GM18907 (cell line): ENCODE measurements at regions not wholly inside any gene's neighbourhood (a gene's known extent, or its start where the extent isn't known, plus 50 kb on each side); places are given as distances from the start of the nearest gene placed in this dataset.
"Not testable (repeated sequence)": the region's sequence is repeated elsewhere in the genome, so short reads cannot be mapped to it uniquely, and the experiment has no call there.

ENCODE experiments used
- ATAC-seq: cut with Tn5 transposase; IDR thresholded peaks from one replicate; pipeline ENCODE4 v1.9.1; 2021; ENCODE audit warnings: mild to moderate bottlenecking, moderate library complexity; ENCODE audit not compliant: unreplicated experiment

DNA sequence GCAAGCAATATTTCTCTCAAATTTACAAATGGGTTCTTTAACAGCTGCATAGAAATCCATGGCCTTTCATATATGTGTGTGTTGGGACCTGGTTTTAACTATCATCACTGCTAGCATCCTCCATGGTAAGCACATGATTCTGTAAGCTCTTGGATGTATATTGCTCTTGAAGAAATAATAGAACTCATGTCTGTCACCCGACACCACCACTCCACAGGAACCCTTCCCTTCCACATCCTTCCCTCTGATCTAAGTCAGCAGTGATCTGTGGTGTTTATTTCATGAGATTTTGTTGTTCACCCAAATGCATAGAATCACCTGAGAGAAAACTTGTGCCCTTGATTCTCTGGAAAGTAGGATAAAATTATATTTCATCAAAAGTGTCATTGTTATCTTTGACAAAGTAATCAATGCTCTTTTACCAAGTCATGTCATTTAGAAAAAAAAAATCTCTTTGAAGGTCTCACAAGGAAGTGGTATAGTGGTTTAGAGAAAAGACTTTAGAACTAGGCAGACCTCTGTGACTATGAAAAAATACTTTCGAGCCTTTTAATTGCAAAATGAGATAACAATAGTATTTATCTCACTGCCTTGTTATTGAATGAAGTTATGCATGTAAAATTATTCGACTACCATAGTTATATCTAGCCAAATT, 649.8 kb upstream of the SLC35B3 start:
- ATAC-seq, result no peak

DNA sequence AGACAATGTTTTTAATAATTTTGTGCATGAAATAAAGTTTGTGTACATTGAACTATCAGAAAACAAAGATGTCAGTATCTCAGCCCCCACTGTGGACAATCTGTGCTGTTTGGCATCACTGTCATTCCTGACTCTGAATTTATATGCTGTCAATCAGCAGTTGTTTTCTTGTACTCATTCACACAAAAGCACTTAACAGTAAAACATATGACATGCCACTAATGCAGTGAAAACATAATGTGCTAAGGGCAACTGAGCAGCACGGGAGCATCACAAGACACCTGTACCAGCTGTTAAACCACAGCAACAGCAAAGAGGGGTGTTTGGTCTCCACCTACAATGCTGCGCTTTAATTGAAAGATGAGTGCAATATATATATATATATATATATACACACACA, 647.8 kb upstream of the SLC35B3 start:
- no peak for ATAC-seq

DNA sequence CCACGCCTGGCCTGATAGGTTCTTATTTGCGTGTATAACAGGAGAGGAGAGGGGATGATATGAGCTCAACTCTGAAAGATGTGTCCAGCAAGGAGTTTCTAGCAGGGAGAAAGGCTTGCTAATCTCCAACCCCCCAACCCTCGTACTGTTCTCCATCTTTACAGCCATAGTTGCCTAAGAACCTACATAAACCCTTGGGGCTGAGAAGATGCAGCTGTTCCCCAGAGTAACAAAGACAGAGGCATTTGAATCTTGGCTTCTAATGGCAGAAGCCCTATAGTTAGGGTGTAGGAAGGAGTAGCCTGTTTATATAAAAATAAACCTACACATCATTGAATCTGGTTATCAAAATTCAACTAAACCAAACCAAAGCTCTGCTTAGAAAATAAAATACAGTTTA, 631.4 kb upstream of the SLC35B3 start:
- no peak for ATAC-seq

DNA sequence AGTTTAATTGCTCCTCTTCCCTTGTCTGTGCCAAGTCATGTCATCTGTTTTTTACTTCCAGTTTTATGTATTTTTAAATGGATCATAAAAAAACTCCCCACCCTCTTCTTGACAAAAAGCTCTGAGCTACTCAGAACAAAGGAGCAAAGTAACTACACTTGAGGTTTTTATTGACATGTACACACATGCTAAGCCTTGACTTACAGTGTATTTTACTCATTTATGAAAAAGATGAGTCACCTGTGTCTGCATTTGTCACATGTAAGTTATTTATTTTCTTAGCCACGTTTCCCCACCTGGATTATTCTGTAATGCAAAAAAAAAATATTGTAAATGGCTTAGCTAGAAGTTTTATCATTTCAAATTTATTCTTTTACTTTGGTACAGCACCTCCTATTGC, 628.8 kb upstream of the SLC35B3 start:
- no peak for ATAC-seq

DNA sequence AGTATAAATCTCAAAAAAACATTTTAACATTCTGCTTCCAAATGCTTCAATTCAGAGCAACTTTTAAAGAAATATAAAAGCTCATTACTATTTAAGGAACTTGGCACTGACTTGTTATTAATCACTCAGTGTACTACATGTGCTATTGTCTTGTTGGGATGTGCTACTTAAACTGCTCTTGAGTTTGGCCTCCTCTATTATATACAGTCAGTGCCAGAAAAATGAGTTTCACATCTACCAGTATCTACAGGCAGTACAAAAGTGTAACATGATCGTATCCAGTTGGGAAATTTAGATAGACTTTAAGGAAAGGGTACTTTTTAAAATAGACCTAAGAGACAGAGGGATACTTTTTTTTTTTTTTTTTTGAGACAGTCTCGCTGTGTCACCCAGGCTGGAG, 627.3 kb upstream of the SLC35B3 start:
- ATAC-seq, result no peak

DNA sequence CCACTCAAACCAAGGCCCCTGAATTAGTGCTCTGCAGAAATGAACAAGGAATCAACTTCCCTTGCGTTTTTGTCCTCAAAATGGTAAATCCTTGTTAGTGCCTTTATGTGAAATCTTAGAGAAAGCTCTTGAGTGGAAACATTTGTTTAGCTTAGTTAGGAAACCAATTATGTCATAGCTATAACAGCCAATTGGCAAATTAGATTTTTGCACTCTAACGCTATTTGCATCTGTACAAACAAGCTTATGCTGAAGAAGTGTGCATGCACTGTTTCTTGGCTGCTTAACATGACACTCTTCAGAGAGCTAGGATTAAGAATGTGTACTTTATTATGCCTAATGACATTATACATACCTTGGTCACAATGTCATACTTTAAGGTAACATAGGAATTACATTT, 622.6 kb upstream of the SLC35B3 start:
- no peak for ATAC-seq

DNA sequence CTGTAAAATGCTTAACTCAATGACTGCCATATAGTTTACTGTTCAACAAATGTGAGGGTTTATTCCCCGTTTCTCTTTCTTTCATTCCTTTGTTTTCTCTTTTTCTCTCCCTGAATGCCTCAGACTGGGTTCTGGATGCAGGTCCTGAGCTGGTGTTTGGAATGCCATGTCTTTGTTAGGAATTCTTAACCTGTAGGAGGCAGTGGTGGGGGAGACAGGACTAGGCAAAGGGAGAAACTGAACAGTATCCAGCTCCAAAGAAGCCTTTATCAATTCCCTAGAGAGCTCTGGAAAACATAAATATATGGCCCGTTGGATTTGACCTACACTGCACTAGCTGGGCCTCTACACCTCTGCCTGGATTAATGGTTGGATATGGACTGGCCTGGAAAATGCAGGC, 621.2 kb upstream of the SLC35B3 start:
- no peak for ATAC-seq

DNA sequence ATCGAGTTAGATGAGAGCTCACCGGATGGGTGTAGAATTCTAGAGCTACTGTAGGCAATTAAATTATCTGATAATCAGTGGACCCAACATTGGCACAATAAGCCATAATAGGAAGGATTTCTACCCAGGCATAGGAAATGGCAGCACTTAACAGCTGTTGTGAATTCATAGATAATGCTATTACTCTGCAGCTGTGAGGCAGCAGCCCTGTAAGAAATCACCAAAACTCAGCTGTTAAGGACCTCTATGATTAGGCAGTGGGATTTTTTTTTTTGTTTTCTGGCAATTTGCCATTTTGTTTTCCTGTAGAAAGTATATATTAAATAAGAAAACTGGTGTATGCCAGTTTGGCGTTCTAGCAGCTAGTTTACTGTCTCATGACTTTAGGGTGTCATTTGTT, 609.1 kb upstream of the SLC35B3 start:
- no peak for ATAC-seq

DNA sequence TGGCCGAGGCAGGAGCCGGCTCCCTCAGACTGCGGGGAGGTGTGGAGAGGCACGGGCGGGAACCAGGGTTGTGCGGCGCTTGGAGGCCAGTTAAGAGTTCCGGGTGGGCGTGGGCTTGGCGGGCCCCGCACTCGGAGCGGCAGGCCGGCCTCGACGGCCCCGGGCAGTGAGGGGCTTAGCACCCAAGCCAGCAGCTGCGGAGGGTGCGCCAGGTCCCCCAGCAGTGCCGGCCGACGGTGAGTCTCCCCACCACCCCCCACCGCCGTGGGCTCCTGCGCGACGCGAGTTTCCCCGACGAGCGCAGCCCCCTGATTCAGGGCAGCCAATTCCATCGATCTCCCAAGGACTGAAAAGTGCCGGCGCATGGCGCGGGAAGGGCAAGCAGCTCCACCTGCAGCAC, 605.4 kb upstream of the SLC35B3 start:
- no peak for ATAC-seq

DNA sequence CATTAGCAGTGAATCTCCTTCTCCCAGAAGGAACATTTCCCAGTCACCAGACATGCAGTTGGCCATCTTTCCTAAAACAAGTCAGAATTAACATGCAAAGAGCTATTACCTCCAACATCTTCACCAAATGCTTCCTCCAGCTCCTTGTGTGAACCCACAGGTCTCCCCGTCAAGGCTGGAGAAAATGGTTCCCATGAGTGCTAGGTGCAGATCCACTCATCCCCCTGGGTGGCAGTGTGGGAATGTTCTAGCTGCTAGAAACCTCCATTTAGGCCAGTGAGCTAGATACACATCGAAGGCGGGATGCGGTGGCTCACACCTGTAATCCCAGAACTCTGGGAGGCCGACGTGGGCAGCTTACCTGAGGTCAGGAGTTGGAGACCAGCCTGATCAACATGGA, 603.9 kb upstream of the SLC35B3 start:
- no peak for ATAC-seq

DNA sequence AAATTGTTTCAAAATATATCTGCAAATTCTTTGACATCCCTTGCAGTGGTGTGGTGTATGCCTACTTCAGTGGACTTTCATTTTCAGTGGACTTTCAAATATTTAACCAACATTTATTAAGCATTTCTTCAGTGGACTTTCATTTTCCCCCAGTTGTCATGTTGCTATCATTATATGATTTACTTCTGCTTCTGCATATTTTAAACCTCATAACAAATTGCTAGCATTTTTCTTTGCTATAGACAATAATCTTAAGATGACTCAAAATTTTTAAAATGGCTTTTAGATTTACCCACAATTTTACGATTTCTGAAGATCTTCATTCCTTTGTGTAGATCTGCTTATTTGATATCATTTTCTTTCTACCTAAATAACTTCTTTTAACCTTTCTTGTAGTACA, 592.7 kb upstream of the SLC35B3 start:
- no peak for ATAC-seq

DNA sequence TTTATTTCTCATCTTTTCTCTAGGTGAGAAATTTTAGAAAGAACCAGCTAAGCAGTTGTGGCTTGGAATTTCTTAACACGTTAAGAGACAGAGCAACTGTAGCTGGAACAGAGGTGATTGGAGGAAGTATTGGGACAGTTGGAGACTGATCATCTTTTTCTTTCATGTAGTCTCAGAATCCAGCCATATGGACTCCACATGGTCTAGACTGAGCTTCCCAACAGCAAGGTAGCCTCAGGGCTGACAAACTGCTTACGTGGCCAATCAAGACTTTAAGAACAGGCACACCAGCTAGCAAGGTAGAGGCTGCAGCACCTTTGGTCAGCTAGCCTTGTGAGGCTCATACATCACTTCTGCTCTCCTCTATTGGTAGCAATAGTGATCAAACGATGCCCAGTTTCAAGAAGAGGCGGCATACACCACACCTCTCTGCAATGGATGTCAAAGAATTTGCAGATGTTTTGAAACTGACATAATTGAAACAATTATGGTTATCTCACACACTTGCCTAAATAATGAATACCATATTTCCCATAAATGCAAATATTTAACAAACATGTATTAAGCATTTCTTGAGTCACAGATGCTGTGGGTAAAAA, 590.5 kb upstream of the SLC35B3 start:
- ATAC-seq, result no peak

DNA sequence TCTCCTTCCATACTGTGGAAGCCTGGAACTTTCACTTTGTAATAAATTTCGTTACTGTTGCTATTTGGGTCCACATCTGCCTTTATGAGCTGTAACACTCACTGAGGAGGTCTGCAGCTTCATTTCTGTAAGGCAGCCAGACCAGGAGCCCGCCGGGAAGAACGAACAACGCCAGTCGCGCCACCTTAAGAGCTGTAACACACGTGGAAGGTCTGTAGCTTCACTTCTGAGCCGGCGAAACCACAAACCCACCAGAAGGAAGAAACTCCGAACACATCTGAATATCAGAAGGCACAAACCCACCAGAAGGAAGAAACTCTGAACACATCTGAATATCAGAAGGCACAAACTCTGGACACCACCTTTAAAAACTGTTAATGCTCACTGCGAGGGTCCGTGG, 589.9 kb upstream of the SLC35B3 start:
- no peak for ATAC-seq

DNA sequence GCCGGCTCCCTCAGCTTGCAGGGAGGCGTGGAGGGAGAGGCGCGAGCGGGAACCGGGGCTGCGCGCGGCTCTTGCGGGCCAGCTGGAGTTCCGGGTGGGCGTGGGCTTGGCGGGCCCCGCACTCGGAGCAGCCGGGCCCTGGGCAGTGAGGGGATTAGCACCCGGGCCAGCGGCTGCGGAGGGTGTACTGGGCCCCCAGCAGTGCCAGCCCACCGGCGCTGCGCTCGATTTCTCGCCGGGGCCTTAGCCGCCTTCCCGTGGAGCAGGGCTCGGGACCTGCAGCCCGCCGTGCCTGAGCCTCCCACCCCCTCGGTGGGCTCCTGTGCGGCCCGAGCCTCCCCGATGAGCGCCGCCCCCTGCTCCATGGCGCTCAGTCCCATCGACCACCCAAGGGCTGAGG, 588.9 kb upstream of the SLC35B3 start:
- not testable (repeated sequence) for ATAC-seq

DNA sequence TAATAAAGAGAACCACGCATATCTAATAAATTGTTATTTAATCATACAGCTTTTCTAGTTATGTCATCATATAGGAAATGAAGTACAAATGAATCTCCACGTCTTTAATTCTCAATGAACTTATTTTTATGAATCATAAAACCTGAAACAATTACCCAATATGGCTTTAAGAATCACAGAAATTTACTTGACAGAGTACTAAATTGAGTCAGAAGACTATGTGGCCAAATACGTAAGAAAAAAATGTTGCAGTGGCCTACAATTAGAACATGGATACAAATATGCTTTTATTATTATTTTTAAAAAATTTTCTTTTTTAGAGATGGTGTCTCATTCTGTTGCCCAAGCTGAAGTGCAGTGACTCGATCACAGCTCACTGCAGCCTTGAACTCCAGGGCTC, 584.7 kb upstream of the SLC35B3 start:
- no peak for ATAC-seq

DNA sequence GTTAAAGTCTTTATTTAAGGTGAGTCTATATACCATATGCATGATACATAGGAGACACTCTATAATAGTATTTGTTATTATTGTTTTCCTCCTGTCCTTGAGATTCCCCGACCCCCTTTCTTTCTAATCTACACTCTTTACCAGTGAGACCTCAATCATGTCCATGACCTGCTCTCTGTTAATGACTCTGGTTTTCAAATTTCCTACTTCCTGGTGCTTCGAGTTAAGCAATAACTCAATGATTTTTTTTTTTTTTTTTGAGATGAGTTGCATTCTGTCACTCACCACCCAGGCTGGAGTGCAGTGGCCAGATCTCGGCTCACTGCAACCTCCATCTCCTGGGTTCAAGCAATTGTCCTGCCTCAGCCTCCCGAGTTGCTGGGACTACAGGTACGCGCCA, 574.6 kb upstream of the SLC35B3 start:
- ATAC-seq, result no peak

DNA sequence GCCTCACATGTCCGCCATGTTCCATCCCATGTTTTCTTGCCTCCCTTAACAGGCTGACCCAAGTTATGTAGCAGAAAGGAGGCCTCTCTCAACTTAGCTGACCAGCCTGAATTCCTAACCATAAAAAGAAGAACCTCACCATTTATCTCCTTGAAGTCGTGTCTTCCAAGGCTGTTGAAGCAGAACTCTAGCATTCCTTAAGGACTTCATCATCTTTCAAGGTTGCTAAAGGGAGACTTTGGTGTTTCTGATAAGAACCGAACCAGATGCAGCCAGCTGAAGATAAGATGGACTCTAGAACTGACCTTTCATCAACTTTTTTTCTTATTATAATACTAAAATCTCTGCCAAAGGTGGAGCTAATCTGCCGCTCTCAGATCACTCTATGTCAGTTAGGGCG, 571.7 kb upstream of the SLC35B3 start:
- no peak for ATAC-seq

DNA sequence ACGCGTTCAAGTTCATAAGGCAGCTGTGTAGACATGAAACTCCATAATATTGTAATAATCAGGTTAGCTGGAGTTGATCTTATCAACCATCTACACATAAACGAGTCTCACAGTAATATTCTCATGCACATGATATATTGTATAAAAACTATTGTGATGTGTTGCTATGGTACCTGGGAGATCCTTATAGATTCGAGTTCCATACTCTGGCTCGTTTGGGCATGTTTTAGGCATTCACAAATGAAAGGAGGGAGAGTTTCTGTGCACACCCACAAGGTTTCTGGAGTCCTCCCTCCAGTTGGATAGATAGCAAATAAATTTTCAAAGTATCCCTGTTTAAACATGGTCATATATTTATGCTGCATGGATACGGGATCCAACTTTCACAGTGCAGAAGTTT, 567.5 kb upstream of the SLC35B3 start:
- no peak for ATAC-seq

DNA sequence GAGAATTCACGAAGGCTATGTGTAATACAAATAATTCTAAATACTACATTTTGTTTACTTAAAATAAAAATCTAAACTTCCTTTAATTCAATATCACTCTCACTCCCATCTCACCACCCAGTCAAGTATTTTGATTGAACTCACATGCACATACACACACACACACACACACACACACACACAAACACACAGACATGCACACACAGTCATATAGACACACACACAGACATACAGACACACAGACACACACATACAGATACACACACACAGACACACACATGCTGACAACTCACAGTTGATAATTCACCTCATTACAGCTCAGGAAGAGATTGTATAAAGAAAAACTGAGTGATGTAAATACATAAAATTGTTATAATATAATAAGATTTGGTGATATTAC, 559.8 kb upstream of the SLC35B3 start:
- ATAC-seq, result no peak

DNA sequence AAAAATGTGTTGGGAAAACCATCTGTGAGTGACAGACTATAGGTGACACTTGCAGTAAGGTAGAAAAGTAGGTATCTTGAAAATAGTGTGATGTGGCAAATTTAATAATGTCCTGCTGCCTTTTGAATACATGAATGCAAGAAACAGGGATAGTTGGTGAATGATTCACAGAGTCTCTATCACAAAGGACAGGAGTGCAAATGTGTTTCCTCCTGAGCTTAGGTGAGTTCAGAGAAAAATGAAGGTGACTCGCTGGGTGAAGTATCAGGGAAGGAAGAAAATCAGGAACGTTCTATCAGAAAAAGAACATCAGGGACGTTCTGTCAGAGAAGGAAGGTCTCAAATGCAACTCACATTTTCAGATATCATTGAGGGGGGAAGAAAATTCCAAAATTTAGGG, 557.8 kb upstream of the SLC35B3 start:
- no peak for ATAC-seq

DNA sequence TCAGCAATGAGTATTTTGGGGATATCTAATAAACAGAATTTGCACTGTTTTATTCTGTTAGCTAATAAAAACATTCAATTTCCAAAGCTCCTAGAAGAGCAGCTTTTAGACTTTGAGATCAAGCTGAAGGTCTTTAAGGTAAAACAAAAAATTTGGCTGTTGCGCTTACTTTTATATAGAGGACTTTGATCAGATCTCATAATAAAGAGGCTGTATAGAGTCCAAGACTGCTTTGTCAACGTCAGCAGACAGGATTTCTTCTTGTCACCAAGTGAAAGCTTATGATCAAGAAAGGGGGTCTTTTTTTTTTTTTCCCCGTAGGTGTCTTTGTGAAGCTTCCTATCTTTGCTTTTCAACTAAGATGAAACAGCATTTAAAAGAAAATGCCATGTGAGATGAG, 556.5 kb upstream of the SLC35B3 start:
- ATAC-seq, result no peak

DNA sequence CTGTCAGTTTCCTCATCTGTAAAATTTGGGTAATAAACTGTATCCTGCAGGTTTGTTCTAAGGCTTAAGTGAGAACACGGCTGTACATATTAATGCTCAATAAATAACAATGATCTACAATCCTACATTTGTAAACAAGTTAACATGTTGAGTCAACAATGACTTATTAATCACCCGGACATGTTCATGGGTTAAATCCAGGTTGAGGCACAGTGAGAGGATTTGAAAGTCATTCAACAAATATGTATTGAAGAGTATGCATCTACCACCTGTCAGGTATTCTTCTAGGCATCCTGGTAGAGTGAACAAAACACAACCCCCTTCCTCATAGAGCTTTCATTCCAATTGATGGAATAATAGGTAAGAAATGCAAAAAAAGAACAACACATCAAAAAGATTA, 554.7 kb upstream of the SLC35B3 start:
- ATAC-seq, result no peak

DNA sequence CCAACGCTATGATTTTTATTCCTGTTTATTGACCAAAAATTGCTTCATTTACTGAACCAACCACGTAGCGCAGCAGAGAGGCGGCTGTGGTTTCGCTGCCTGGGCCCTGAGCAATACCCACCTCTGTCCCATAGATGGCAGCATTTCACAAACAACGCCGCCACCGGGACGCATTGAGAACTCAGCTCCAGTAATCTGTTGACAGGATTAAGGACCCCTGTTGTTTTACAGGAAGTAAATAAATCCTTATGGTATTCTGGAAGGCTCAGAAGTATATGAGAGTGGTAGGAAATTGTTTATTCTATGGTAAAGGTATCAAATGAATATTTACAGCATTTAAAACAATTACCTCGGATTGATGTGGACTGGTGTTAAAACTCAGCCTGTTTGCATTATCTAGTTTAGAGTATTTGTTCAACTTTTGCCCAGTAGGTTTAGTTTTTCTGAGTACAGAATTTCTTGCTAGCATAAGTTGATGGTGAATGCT, 547.9 kb upstream of the SLC35B3 start:
- peak; percentile 99 for ATAC-seq
